ENCODE measurements at regions not wholly inside any gene's neighbourhood (a gene's known extent, or its start where the extent isn't known, plus 50 kb on each side); places are given as distances from the start of the nearest gene placed in this dataset.

DNA sequence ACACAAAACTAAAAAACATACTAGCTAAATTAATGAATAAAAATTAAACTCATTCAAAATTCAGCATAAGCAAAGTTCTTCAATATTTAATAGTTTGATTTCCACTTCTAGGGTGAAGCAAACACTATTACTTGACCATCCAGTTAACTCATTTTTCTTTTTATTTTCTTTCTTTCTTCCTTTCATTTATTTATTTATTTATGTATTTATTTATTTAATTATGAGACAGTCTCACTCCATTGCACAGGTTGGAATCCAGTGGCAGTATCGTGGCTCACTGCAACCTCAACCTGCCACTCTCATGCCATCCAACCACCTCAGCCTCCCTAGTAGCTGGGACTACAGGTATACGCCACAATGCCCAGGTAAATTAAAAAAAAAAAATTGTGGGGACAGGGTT is 2069.5 kb downstream of the NCAM2 start:
- DNase-seq = no peak
- BruUV-seq (replicated peaks) = no TSS peak
- H3K4me3 Mint-ChIP-seq (ENCODE audit: unreplicated experiment) = no peak overlapping the region
- H3K4me1 Mint-ChIP-seq (ENCODE audit: low read depth, unreplicated experiment) = no peaks in the 10 kb centered on the region
- no peak overlapping the region for H3K27ac Mint-ChIP-seq (ENCODE audit: unreplicated experiment)
- H3K27me3 Mint-ChIP-seq (ENCODE audit: insufficient read depth, unreplicated experiment) = no peaks in the 10 kb centered on the region
- Histone ChIP-seq H3K9me3 (no peaks in the 10 kb centered on the region), H3K27me3 (replicated peaks; ENCODE audit: control insufficient read depth, insufficient read depth, low read length) (no peaks in the 10 kb centered on the region), H3K4me1 (no peaks in the 10 kb centered on the region), H3K4me3 (ENCODE audit: low read depth, low read length) (no peak overlapping the region), H3K36me3 (ENCODE audit: control insufficient read depth, insufficient read depth, low read length) (no peaks in the 10 kb centered on the region)
- H3K36me3 Mint-ChIP-seq (ENCODE audit: insufficient read depth, unreplicated experiment) = no peaks in the 10 kb centered on the region
- H3K9me3 Mint-ChIP-seq (ENCODE audit: unreplicated experiment) = peaks cover 7% of the 10 kb centered on the region
- TF ChIP-seq CTCF (IDR thresholded peaks at IDR 0.05; ENCODE audit: insufficient read depth in 1 of 2, low read depth in 1 of 2, low read length in 1 of 2, severe bottlenecking in 1 of 2, unreplicated experiment in 1 of 2) = no peak
- CTCF ChIA-PET = no interaction called here
- POLR2A ChIA-PET = no interaction called here
- intact Hi-C loops (cut with micrococcal nuclease; ENCODE audit: unreplicated experiment) = no loop called here

- no peaks in the 10 kb centered on the region for H3K4me1 ChIP-seq
- Mint-ChIP-seq H3K9me3 (ENCODE audit: unreplicated experiment) (no peaks in the 10 kb centered on the region), H3K4me3 (ENCODE audit: unreplicated experiment) (no peak overlapping the region), H3K36me3 (ENCODE audit: insufficient read depth, unreplicated experiment) (no peaks in the 10 kb centered on the region), H3K4me1 (ENCODE audit: low read depth, unreplicated experiment) (no peaks in the 10 kb centered on the region), H3K27me3 (ENCODE audit: insufficient read depth, unreplicated experiment) (no peaks in the 10 kb centered on the region), H3K27ac (ENCODE audit: unreplicated experiment) (no peak overlapping the region)
- H3K27me3 ChIP-seq (replicated peaks; ENCODE audit: control insufficient read depth, insufficient read depth, low read length) = no peaks in the 10 kb centered on the region
- no peaks in the 10 kb centered on the region for H3K9me3 ChIP-seq
- H3K4me3 ChIP-seq (ENCODE audit: low read depth, low read length) = no peak overlapping the region
- intact Hi-C loops (cut with micrococcal nuclease; ENCODE audit: unreplicated experiment) = no loop called here
- ChIA-PET POLR2A (no interaction called here), CTCF (no interaction called here)
- DNase-seq = no peak
- BruUV-seq (replicated peaks) = no TSS peak
- no peaks in the 10 kb centered on the region for H3K36me3 ChIP-seq (ENCODE audit: control insufficient read depth, insufficient read depth, low read length)
- no peak for TF ChIP-seq CTCF (IDR thresholded peaks at IDR 0.05; ENCODE audit: insufficient read depth in 1 of 2, low read depth in 1 of 2, low read length in 1 of 2, severe bottlenecking in 1 of 2, unreplicated experiment in 1 of 2)
These were observed 2085.0 kb downstream of the NCAM2 start for GRCh38 chr21:23083242-23083641.

GRCh38 chr21:23093259-23093658 is 2095.1 kb downstream of the NCAM2 start:
- intact Hi-C loops (cut with micrococcal nuclease; ENCODE audit: unreplicated experiment) = no loop called here
- no TSS peak for BruUV-seq (replicated peaks)
- Mint-ChIP-seq H3K27ac (ENCODE audit: unreplicated experiment) (no peak overlapping the region), H3K4me3 (ENCODE audit: unreplicated experiment) (no peak overlapping the region), H3K27me3 (ENCODE audit: insufficient read depth, unreplicated experiment) (no peaks in the 10 kb centered on the region), H3K36me3 (ENCODE audit: insufficient read depth, unreplicated experiment) (no peaks in the 10 kb centered on the region), H3K9me3 (ENCODE audit: unreplicated experiment) (no peaks in the 10 kb centered on the region), H3K4me1 (ENCODE audit: low read depth, unreplicated experiment) (no peaks in the 10 kb centered on the region)
- Histone ChIP-seq H3K4me1 (no peaks in the 10 kb centered on the region), H3K9me3 (no peaks in the 10 kb centered on the region; the same call in 1 of the 2 replicates), H3K4me3 (ENCODE audit: low read depth, low read length) (no peak overlapping the region), H3K36me3 (ENCODE audit: control insufficient read depth, insufficient read depth, low read length) (no peaks in the 10 kb centered on the region), H3K27me3 (replicated peaks; ENCODE audit: control insufficient read depth, insufficient read depth, low read length) (no peaks in the 10 kb centered on the region)
- no peak for TF ChIP-seq CTCF (IDR thresholded peaks at IDR 0.05; ENCODE audit: insufficient read depth in 1 of 2, low read depth in 1 of 2, low read length in 1 of 2, severe bottlenecking in 1 of 2, unreplicated experiment in 1 of 2)
- ChIA-PET POLR2A (no interaction called here), CTCF (no interaction called here)
- no peak for DNase-seq

All from Caco-2 (cell line).